ENCODE measurements at regions not wholly inside any gene's neighbourhood (a gene's known extent, or its start where the extent isn't known, plus 50 kb on each side); places are given as distances from the start of the nearest gene placed in this dataset.

DNA sequence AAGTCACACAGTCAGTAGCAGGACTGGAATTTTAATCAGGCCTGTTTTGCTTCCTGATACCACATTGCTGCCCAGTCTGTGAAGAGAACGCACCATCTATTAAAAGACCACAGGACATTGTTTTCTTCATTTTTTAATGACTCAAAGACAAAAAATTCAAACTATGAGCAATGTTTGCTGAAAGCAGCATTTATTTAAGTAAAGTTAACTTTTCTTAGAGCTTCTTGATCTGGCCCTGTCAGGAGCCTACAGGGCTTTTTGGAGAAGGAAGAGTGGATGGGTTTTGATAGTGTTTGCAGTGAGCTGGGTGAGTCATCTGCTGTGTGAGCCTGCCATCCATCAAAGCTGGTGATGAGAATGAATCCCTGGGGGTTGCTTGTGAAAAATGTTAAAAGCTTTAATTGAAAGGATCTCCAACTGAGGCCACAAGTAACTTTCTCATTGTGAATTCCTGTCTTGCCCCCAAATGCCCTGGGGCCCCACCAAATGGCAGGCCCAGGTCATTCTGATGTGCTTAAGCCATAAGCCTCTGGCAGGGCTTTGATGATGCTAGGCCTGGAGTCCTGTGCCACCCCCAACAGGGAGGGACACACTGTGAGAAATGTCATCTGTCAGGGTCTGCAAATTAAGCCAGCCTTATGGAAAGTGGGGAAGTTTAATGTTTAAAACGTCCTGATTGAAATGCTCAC is 136.2 kb upstream of the PFN2 start (continued):
- no peak for TF ChIP-seq GTF2A2 (tag; IDR thresholded peaks at IDR 0.05)
- TF ChIP-seq MYNN (IDR thresholded peaks at IDR 0.05): no peak
- no peak for TF ChIP-seq MYNN (CRISPR knock-in tag; IDR thresholded peaks at IDR 0.05)
- no peak for TF ChIP-seq RB1 (IDR thresholded peaks at IDR 0.05; ENCODE audit: low read depth)

DNA sequence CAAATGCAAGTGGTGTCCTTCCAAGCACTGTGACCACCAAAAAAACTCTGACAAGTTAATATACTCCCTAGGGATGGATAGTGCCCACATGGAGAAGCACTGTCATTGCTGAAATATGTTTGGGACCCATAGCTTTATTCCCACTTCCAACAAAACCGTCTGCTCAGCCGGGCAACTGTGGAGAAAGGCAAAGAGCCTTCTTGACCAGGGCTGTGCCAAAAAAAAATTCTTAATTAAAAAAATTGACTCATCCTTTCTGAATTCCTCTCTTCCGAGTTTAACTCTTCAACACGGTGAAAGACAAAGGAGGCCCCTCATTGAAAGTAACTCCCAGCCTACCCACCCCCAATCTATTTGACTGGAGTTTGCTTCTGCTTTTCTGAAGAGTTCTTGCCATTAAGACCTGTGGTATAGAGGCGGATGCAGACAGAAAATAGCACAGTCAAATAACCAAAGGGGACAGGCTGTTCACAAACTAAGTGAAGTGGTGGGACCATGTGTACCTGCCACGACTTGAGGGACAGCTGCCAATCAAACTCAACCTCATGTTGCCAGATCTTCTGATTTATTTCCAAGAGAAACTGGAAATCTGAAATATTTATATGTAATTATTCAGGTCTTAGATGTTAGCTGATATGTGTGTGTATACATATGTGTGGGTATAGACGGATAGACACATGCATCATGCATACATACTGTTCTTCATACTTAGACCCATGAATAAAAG is 135.4 kb upstream of the PFN2 start:
- ChIA-PET POLR2A (interaction anchor here (0.5 to 0.6 kb wide), 2 partner anchors 76 to 407 kb away, joined by 3 read pairs; no protein-coding TSS in a partner anchor), CTCF (ENCODE audit: low intra/inter-chr PET ratio) (no interaction called here)
- H3K27ac ChIP-seq (ENCODE audit: extremely low read depth, low read depth, low read length): no peak overlapping the region
- no peaks in the 10 kb centered on the region for H3K9me1 ChIP-seq (ENCODE audit: control insufficient read depth, insufficient read depth, low read length)
- no peak overlapping the region for H3K9ac ChIP-seq (ENCODE audit: insufficient read depth in 1 of 2, low read depth in 2 of 2, low read length in 2 of 2)
- FAIRE-seq: no peak
- H3K4me2 ChIP-seq (ENCODE audit: insufficient read depth, low read length): no peak overlapping the region
- under 1% methylated on average over 7 of the region's 7 CpGs for WGBS (ENCODE audit: insufficient coverage, low coverage, missing lambda C conversion rate)
- no TSS peak for BruUV-seq (replicated peaks)
- no peaks in the 10 kb centered on the region for H3K36me3 ChIP-seq (ENCODE audit: control insufficient read depth, insufficient read depth, low read length)
- H3K79me2 ChIP-seq (ENCODE audit: control insufficient read depth, insufficient read depth, low read length): no peaks in the 10 kb centered on the region
- no peaks in the 10 kb centered on the region for H4K20me1 ChIP-seq (replicated peaks; ENCODE audit: control insufficient read depth, insufficient read depth, low read length)
- DNase-seq (ENCODE audit: extremely low read depth in 1 of 4, low spot score in 3 of 4): no peak
- no peaks in the 10 kb centered on the region for H3K9me3 ChIP-seq (replicated peaks; ENCODE audit: control insufficient read depth, insufficient read depth, low read depth, low read length)
- in situ Hi-C loops (cut with MboI): no loop called here
- H3K4me3 ChIP-seq: no peak overlapping the region
- H2AFZ ChIP-seq (ENCODE audit: low read depth, low read length): no peak overlapping the region
- no peaks in the 10 kb centered on the region; a peak in 1 of 5 replicates for H3K27me3 ChIP-seq (ENCODE audit: control insufficient read depth in 2 of 2, insufficient read depth in 2 of 2, low read length in 2 of 2)
- H3K4me1 ChIP-seq (replicated peaks in 1 of 2; ENCODE audit: control insufficient read depth in 2 of 2, insufficient read depth in 2 of 2, low read length in 2 of 2): no peaks in the 10 kb centered on the region
- intact Hi-C loops (cut with micrococcal nuclease): no loop called here
- no peak for ATAC-seq
- TF ChIP-seq, protein P1, sequence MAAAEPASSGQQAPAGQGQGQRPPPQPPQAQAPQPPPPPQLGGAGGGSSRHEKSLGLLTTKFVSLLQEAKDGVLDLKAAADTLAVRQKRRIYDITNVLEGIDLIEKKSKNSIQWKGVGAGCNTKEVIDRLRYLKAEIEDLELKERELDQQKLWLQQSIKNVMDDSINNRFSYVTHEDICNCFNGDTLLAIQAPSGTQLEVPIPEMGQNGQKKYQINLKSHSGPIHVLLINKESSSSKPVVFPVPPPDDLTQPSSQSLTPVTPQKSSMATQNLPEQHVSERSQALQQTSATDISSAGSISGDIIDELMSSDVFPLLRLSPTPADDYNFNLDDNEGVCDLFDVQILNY (CRISPR knock-in tag; IDR thresholded peaks at IDR 0.05): no peak
- TF ChIP-seq POLR2A (conservative IDR thresholded peaks at IDR 0.05) (no peak), SP1 (CRISPR knock-in tag; IDR thresholded peaks at IDR 0.05) (no peak), ZNF324 (CRISPR knock-in tag; IDR thresholded peaks at IDR 0.05) (no peak), ZNF311 (CRISPR knock-in tag; IDR thresholded peaks at IDR 0.05) (no peak), MEF2D (tag; conservative IDR thresholded peaks at IDR 0.05; ENCODE audit: low read depth) (no peak), CBX2 (IDR thresholded peaks at IDR 0.05; ENCODE audit: insufficient read depth, low read length, poor library complexity, severe bottlenecking) (no peak), CTBP1 (IDR thresholded peaks at IDR 0.05; ENCODE audit: borderline replicate concordance) (no peak), DDX20 (tag; IDR thresholded peaks at IDR 0.05; ENCODE audit: low read depth) (no peak), KAT7 (CRISPR knock-in tag; IDR thresholded peaks at IDR 0.05; ENCODE audit: borderline replicate concordance) (no peak), TCF7 (IDR thresholded peaks at IDR 0.05; ENCODE audit: borderline replicate concordance) (no peak), HNRNPL (IDR thresholded peaks at IDR 0.05; ENCODE audit: low read depth, low read length) (no peak), EGR1 (conservative IDR thresholded peaks at IDR 0.05) (no peak), ZNF124 (CRISPR knock-in tag; IDR thresholded peaks at IDR 0.05) (no peak)
- TF ChIP-seq, protein P2, sequence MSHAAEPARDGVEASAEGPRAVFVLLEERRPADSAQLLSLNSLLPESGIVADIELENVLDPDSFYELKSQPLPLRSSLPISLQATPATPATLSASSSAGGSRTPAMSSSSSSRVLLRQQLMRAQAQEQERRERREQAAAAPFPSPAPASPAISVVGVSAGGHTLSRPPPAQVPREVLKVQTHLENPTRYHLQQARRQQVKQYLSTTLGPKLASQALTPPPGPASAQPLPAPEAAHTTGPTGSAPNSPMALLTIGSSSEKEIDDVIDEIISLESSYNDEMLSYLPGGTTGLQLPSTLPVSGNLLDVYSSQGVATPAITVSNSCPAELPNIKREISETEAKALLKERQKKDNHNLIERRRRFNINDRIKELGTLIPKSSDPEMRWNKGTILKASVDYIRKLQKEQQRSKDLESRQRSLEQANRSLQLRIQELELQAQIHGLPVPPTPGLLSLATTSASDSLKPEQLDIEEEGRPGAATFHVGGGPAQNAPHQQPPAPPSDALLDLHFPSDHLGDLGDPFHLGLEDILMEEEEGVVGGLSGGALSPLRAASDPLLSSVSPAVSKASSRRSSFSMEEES (CRISPR knock-in tag; IDR thresholded peaks at IDR 0.05): no peak
- TF ChIP-seq, protein P3, sequence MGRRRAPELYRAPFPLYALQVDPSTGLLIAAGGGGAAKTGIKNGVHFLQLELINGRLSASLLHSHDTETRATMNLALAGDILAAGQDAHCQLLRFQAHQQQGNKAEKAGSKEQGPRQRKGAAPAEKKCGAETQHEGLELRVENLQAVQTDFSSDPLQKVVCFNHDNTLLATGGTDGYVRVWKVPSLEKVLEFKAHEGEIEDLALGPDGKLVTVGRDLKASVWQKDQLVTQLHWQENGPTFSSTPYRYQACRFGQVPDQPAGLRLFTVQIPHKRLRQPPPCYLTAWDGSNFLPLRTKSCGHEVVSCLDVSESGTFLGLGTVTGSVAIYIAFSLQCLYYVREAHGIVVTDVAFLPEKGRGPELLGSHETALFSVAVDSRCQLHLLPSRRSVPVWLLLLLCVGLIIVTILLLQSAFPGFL (CRISPR knock-in tag; IDR thresholded peaks at IDR 0.05): no peak
